HCT116 (cell line): ENCODE measurements at regions not wholly inside any gene's neighbourhood (a gene's known extent, or its start where the extent isn't known, plus 50 kb on each side); places are given as distances from the start of the nearest gene placed in this dataset.

Experiments used
- EZH2 ChIP-seq: fragments of 200-600 bp; sonication (generic); IDR thresholded peaks from 2 replicates; pipeline ENCODE4 v1.6.1; 2017; ENCODE audit warnings: antibody characterized with exemption, mixed run types
- POLR2AphosphoS5 ChIP-seq: IDR thresholded peaks from 2 replicates; pipeline ENCODE4 v1.6.1; 2011; ENCODE audit warnings: mild to moderate bottlenecking, low read depth, low read length, moderate library complexity
- TF ChIP-seq, protein P1 (sequence below), 3 experiments: fragments of 200-600 bp in 1 of 3; sonication (generic) in 1 of 3; IDR thresholded peaks in 2 of 3; conservative IDR thresholded peaks in 1 of 3; 2 replicates each; pipeline ENCODE4 v1.5.1; 2012 to 2017; ENCODE audit warnings: low read depth in 2 of 3, low read length in 2 of 3, antibody characterized with exemption in 1 of 3, borderline replicate concordance in 1 of 3, control low read depth in 1 of 3, mild to moderate bottlenecking in 1 of 3, mixed read lengths in 1 of 3, mixed run types in 1 of 3, moderate library complexity in 1 of 3; ENCODE audit not compliant: insufficient read depth in 1 of 3

- TF ChIP-seq, protein P1, sequence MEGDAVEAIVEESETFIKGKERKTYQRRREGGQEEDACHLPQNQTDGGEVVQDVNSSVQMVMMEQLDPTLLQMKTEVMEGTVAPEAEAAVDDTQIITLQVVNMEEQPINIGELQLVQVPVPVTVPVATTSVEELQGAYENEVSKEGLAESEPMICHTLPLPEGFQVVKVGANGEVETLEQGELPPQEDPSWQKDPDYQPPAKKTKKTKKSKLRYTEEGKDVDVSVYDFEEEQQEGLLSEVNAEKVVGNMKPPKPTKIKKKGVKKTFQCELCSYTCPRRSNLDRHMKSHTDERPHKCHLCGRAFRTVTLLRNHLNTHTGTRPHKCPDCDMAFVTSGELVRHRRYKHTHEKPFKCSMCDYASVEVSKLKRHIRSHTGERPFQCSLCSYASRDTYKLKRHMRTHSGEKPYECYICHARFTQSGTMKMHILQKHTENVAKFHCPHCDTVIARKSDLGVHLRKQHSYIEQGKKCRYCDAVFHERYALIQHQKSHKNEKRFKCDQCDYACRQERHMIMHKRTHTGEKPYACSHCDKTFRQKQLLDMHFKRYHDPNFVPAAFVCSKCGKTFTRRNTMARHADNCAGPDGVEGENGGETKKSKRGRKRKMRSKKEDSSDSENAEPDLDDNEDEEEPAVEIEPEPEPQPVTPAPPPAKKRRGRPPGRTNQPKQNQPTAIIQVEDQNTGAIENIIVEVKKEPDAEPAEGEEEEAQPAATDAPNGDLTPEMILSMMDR (IDR thresholded peaks at IDR 0.05 in 2 of 3, conservative IDR thresholded peaks at IDR 0.05 in 1 of 3; ENCODE audit: borderline replicate concordance in 1 of 3, insufficient read depth in 1 of 3, low read depth in 2 of 3, low read length in 2 of 3), result no peak
- TF ChIP-seq EZH2 (no peak), POLR2AphosphoS5 (no peak)
These were observed 49.9 kb upstream of the ARL4C start for GRCh38 chr2:234546770-234547169.
